ENCODE measurements at regions not wholly inside any gene's neighbourhood (a gene's known extent, or its start where the extent isn't known, plus 50 kb on each side); places are given as distances from the start of the nearest gene placed in this dataset.

- no peak for TF ChIP-seq REST (IDR thresholded peaks at IDR 0.05; ENCODE audit: insufficient read depth in 1 of 2, low read depth in 2 of 2, low read length in 2 of 2)
- TF ChIP-seq POLR2AphosphoS5 (IDR thresholded peaks at IDR 0.05; ENCODE audit: low read depth, low read length) = no peak
- TF ChIP-seq SIN3A (IDR thresholded peaks at IDR 0.05; ENCODE audit: borderline replicate concordance, insufficient read depth, low read length) = no peak
- TF ChIP-seq FOXP2 (optimal IDR thresholded peaks at IDR 0.05; ENCODE audit: borderline replicate concordance, extremely low read depth, extremely low read length, insufficient read depth) = no peak
- no peak for TF ChIP-seq TAF1 (IDR thresholded peaks at IDR 0.05; ENCODE audit: borderline replicate concordance, insufficient read depth, low read length)
Observed at GRCh38 chr2:5119046-5119445, 573.1 kb upstream of the SOX11 start.

- no peak for TF ChIP-seq REST (IDR thresholded peaks at IDR 0.05; ENCODE audit: insufficient read depth in 1 of 2, low read depth in 2 of 2, low read length in 2 of 2)
- TF ChIP-seq TAF1 (IDR thresholded peaks at IDR 0.05; ENCODE audit: borderline replicate concordance, insufficient read depth, low read length) = no peak
Observed at GRCh38 chr2:5121121-5121520, 571.1 kb upstream of the SOX11 start.

- TF ChIP-seq FOXP2 (optimal IDR thresholded peaks at IDR 0.05; ENCODE audit: borderline replicate concordance, extremely low read depth, extremely low read length, insufficient read depth) (no peak), TAF1 (IDR thresholded peaks at IDR 0.05; ENCODE audit: borderline replicate concordance, insufficient read depth, low read length) (no peak), REST (IDR thresholded peaks at IDR 0.05; ENCODE audit: insufficient read depth in 1 of 2, low read depth in 2 of 2, low read length in 2 of 2) (no peak), SIN3A (IDR thresholded peaks at IDR 0.05; ENCODE audit: borderline replicate concordance, insufficient read depth, low read length) (no peak), POLR2AphosphoS5 (IDR thresholded peaks at IDR 0.05; ENCODE audit: low read depth, low read length) (no peak)
Observed at GRCh38 chr2:5121642-5122041, 570.5 kb upstream of the SOX11 start.

- TF ChIP-seq SIN3A (IDR thresholded peaks at IDR 0.05; ENCODE audit: borderline replicate concordance, insufficient read depth, low read length) = no peak
- no peak for TF ChIP-seq TAF1 (IDR thresholded peaks at IDR 0.05; ENCODE audit: borderline replicate concordance, insufficient read depth, low read length)
- TF ChIP-seq REST (IDR thresholded peaks at IDR 0.05; ENCODE audit: insufficient read depth in 1 of 2, low read depth in 2 of 2, low read length in 2 of 2) = no peak
- TF ChIP-seq FOXP2 (optimal IDR thresholded peaks at IDR 0.05; ENCODE audit: borderline replicate concordance, extremely low read depth, extremely low read length, insufficient read depth) = no peak
- no peak for TF ChIP-seq POLR2AphosphoS5 (IDR thresholded peaks at IDR 0.05; ENCODE audit: low read depth, low read length)
Observed at GRCh38 chr2:5123582-5124196, 568.5 kb upstream of the SOX11 start.
